MM.1S (cell line): ENCODE measurements at regions not wholly inside any gene's neighbourhood (a gene's known extent, or its start where the extent isn't known, plus 50 kb on each side); places are given as distances from the start of the nearest gene placed in this dataset.

Source experiments
- DNase-seq: peaks from one replicate; pipeline ENCODE4 v3.0.0-alpha.2; 2015
- H2AFZ ChIP-seq: fragments of 300-600 bp; sonication (generic); 2 replicates; pipeline ENCODE4 v1.6.0; 2016; ENCODE audit warnings: antibody characterized with exemption, low read length
- H3F3A ChIP-seq: fragments of 300-600 bp; sonication (generic); 2 replicates; pipeline ENCODE4 v1.6.1; 2016; ENCODE audit warnings: mild to moderate bottlenecking, antibody characterized with exemption, low read length, moderate library complexity, mixed read lengths; ENCODE audit not compliant: insufficient read depth
- H3K27ac ChIP-seq: fragments of 300-600 bp; sonication (generic); 2 replicates; pipeline ENCODE4 v1.5.1; 2016; ENCODE audit warnings: mild to moderate bottlenecking, low read length
- H3K27me3 ChIP-seq: fragments of 300-600 bp; sonication (generic); replicated peaks from 2 replicates; pipeline ENCODE4 v1.6.0; 2016; ENCODE audit warnings: low read length; ENCODE audit not compliant: insufficient read depth
- H3K36me3 ChIP-seq: fragments of 300-600 bp; sonication (generic); replicated peaks from 2 replicates; pipeline ENCODE4 v1.6.1; 2016; ENCODE audit warnings: mild to moderate bottlenecking, low read length, mixed read lengths; ENCODE audit not compliant: insufficient read depth
- H3K4me1 ChIP-seq: fragments of 300-600 bp; sonication (generic); 2 replicates; pipeline ENCODE4 v1.6.1; 2016; ENCODE audit warnings: low read length, mixed read lengths
- H3K4me2 ChIP-seq: fragments of 300-600 bp; sonication (generic); 2 replicates; pipeline ENCODE4 v1.6.0; 2016; ENCODE audit warnings: low read depth, low read length
- H3K4me3 ChIP-seq: fragments of 300-600 bp; sonication (generic); 2 replicates; pipeline ENCODE4 v1.5.1; 2016; ENCODE audit warnings: low read length, mixed read lengths
- H3K79me2 ChIP-seq: fragments of 300-600 bp; sonication (generic); 2 replicates; pipeline ENCODE4 v1.6.1; 2016; ENCODE audit warnings: mixed run types, low read length, mixed read lengths
- H3K9ac ChIP-seq: fragments of 300-600 bp; sonication (generic); 2 replicates; pipeline ENCODE4 v1.6.1; 2016; ENCODE audit warnings: low read length, mixed read lengths
- H3K9me2 ChIP-seq: fragments of 300-600 bp; sonication (generic); replicated peaks from 2 replicates; pipeline ENCODE4 v1.6.1; 2016; ENCODE audit warnings: mild to moderate bottlenecking, low read length, mixed read lengths; ENCODE audit not compliant: insufficient read depth
- H3K9me3 ChIP-seq: fragments of 300-600 bp; sonication (generic); replicated peaks from 2 replicates; pipeline ENCODE4 v1.6.1; 2016; ENCODE audit warnings: mild to moderate bottlenecking, low read length, mixed read lengths; ENCODE audit not compliant: insufficient read depth
- H4K20me1 ChIP-seq: fragments of 300-600 bp; sonication (generic); 2 replicates; pipeline ENCODE4 v1.6.1; 2016; ENCODE audit warnings: mild to moderate bottlenecking, low read length, moderate library complexity, mixed read lengths; ENCODE audit not compliant: insufficient read depth
- EZH2 ChIP-seq: fragments of 300-600 bp; sonication (generic); optimal IDR thresholded peaks from 2 replicates; pipeline ENCODE3; 2017; ENCODE audit warnings: low read depth, mild to moderate bottlenecking, antibody characterized with exemption, low read length, mixed read lengths
- EZH2phosphoT487 ChIP-seq: fragments of 300-600 bp; sonication (generic); IDR thresholded peaks from 2 replicates; pipeline ENCODE4 v1.6.1; 2018; ENCODE audit warnings: antibody characterized with exemption, low read length
- TF ChIP-seq, protein P1 (sequence below): fragments of 300-600 bp; sonication (generic); IDR thresholded peaks from 2 replicates; pipeline ENCODE4 v1.5.1; 2016; ENCODE audit warnings: antibody characterized with exemption, low read length, mixed read lengths

DNA sequence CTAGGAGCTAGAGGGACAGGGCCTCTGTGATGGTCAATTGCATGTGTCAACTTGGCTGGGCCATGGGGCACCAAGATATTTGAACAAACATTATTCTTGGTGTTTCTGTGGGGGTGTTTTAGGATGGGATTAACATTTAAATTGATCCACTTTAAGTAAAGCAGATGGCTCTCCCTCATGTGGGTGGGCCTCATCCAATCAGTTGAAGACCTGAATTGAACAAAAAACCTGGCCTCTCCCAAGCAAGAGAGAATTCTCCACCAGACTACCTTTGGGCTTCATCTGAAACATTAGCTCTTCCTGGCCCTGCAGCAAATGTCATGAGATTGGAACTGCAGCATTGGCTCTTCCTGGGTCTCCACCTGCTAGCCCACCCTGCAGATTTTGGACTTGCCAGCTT is 207.1 kb upstream of the ATP6AP2 start:
- H2AFZ ChIP-seq = no peak overlapping the region
- H3F3A ChIP-seq = no peaks in the 10 kb centered on the region
- H3K79me2 ChIP-seq = no peaks in the 10 kb centered on the region
- no peak for DNase-seq
- no peak overlapping the region for H3K27ac ChIP-seq
- no peak overlapping the region for H3K4me3 ChIP-seq
- H3K4me1 ChIP-seq = no peaks in the 10 kb centered on the region
- no peaks in the 10 kb centered on the region for H3K9me2 ChIP-seq
- no peak overlapping the region for H3K9ac ChIP-seq
- TF ChIP-seq EZH2 (no peak), EZH2phosphoT487 (no peak)
- TF ChIP-seq, protein P1, sequence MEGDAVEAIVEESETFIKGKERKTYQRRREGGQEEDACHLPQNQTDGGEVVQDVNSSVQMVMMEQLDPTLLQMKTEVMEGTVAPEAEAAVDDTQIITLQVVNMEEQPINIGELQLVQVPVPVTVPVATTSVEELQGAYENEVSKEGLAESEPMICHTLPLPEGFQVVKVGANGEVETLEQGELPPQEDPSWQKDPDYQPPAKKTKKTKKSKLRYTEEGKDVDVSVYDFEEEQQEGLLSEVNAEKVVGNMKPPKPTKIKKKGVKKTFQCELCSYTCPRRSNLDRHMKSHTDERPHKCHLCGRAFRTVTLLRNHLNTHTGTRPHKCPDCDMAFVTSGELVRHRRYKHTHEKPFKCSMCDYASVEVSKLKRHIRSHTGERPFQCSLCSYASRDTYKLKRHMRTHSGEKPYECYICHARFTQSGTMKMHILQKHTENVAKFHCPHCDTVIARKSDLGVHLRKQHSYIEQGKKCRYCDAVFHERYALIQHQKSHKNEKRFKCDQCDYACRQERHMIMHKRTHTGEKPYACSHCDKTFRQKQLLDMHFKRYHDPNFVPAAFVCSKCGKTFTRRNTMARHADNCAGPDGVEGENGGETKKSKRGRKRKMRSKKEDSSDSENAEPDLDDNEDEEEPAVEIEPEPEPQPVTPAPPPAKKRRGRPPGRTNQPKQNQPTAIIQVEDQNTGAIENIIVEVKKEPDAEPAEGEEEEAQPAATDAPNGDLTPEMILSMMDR = no peak
- no peaks in the 10 kb centered on the region for H3K9me3 ChIP-seq
- H3K36me3 ChIP-seq = no peaks in the 10 kb centered on the region
- no peak overlapping the region for H3K4me2 ChIP-seq
- H4K20me1 ChIP-seq = no peaks in the 10 kb centered on the region
- H3K27me3 ChIP-seq = no peaks in the 10 kb centered on the region

DNA sequence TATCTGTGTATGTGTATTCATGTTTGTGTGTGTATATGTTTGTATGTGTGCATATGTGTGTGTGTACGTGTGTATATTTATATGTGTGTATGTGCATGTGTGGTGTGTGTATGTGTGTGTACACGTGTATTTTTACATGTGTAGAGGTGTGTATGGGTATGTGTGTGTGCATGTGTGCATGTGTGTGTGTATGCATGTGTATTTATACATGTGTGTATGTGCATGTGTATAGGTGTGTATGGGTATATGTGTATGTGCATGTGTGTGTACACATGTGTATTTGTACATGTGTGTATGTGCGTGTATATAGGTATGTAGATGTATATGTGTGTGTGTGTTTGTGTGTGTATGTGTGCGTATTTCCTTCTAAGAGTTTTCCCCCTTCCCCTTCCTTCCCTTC is 207.7 kb upstream of the ATP6AP2 start:
- Histone ChIP-seq H3K36me3 (no peaks in the 10 kb centered on the region), H3K4me1 (no peaks in the 10 kb centered on the region), H3K9me2 (no peaks in the 10 kb centered on the region), H3K27me3 (no peaks in the 10 kb centered on the region), H3K4me3 (no peak overlapping the region), H3K9ac (no peak overlapping the region), H3K79me2 (no peaks in the 10 kb centered on the region), H3K27ac (no peak overlapping the region), H3K9me3 (no peaks in the 10 kb centered on the region), H2AFZ (no peak overlapping the region), H3F3A (no peaks in the 10 kb centered on the region), H3K4me2 (no peak overlapping the region), H4K20me1 (no peaks in the 10 kb centered on the region)
- no peak for DNase-seq
- no peak for TF ChIP-seq EZH2phosphoT487

DNA sequence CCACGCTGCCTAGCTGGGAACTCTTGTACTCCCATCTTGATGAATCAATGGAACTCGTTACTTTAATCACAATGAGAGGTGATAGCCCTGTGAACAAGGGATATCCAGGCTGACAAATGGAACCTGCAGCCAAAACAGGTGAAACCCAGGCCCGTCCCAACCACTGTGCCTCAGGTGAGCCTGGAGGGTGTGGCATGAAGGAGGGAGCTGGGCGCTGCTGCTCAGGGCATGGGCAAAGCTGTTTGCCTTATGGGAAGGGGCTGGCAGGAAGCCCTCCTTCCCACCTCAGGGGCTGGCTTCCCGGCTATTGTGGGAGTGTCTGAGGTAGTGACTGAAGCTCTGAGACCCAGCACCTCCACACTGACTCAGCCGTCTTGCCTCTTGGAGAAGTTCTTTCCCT is 209.4 kb upstream of the ATP6AP2 start:
- Histone ChIP-seq H3K79me2 (no peaks in the 10 kb centered on the region), H3K9ac (no peak overlapping the region), H3K4me2 (no peak overlapping the region), H3K27ac (no peak overlapping the region), H3K36me3 (no peaks in the 10 kb centered on the region), H3K9me3 (no peaks in the 10 kb centered on the region), H3K4me1 (no peaks in the 10 kb centered on the region), H3K9me2 (no peaks in the 10 kb centered on the region), H3K4me3 (no peak overlapping the region), H3F3A (no peaks in the 10 kb centered on the region), H2AFZ (no peak overlapping the region), H4K20me1 (no peaks in the 10 kb centered on the region), H3K27me3 (no peaks in the 10 kb centered on the region)
- TF ChIP-seq EZH2 (no peak), EZH2phosphoT487 (no peak)
- TF ChIP-seq, protein P1 = no peak
- DNase-seq = no peak

DNA sequence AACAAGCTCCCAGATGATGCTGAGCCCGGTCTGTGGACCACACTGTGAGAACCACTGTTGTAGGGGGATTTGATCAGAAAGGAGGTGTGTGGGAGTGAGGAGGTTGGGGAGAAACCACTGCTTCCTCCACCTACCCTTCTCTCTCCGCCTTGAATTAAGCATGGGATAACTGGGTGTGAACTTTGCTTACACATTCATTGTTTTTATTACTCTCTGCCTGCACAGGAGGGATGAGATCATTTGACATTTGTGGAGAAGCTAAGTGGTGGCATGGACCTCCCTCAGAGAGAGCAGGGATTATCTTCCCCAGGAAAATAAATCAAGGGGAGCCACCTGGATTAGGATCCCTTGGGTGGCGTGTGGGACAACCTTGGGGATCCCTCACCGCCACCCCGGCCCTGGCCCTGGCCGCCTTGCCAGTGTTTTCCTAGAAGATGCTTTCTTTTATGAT is 212.1 kb upstream of the ATP6AP2 start:
- Histone ChIP-seq H3K36me3 (no peaks in the 10 kb centered on the region), H3K4me3 (no peak overlapping the region), H3K27ac (no peak overlapping the region), H3K27me3 (no peaks in the 10 kb centered on the region), H2AFZ (no peak overlapping the region), H3K79me2 (no peaks in the 10 kb centered on the region), H3K9me3 (no peaks in the 10 kb centered on the region), H3K4me2 (no peak overlapping the region), H3K4me1 (no peaks in the 10 kb centered on the region), H3K9ac (no peak overlapping the region), H4K20me1 (no peaks in the 10 kb centered on the region), H3K9me2 (no peaks in the 10 kb centered on the region), H3F3A (no peaks in the 10 kb centered on the region)
- no peak for TF ChIP-seq EZH2phosphoT487
- TF ChIP-seq, protein P1 = no peak
- no peak for TF ChIP-seq EZH2
- DNase-seq = no peak
